Esophagus muscularis mucosa (tissue), 4 donors: ENCODE measurements at regions not wholly inside any gene's neighbourhood (a gene's known extent, or its start where the extent isn't known, plus 50 kb on each side); places are given as distances from the start of the nearest gene placed in this dataset.

Experiments
- CTCF ChIP-seq, 3 experiments: fragments of 200-600 bp in 2 of 3; fragments of 450-650 bp in 1 of 3; sonication (generic) in 2 of 3; IDR thresholded peaks; one replicate each; pipeline ENCODE4 v1.5.1; 2017 to 2019; ENCODE audit warnings: antibody characterized with exemption in 3 of 3, mild to moderate bottlenecking in 2 of 3, moderate library complexity in 1 of 3
- EP300 ChIP-seq: sonication (generic); formaldehyde crosslinking; IDR thresholded peaks from one replicate; pipeline ENCODE4 v1.6.1; 2017; ENCODE audit warnings: antibody characterized with exemption
- POLR2A ChIP-seq: fragments of 450-650 bp; IDR thresholded peaks from one replicate; pipeline ENCODE4 v1.6.1; 2017; ENCODE audit warnings: antibody characterized with exemption, moderate library complexity, mild to moderate bottlenecking, low read depth
- POLR2AphosphoS5 ChIP-seq, 2 donors: sonication (generic); formaldehyde crosslinking; IDR thresholded peaks; one replicate each; pipeline ENCODE4 v1.6.1; 2017; ENCODE audit warnings: antibody characterized with exemption in 2 of 2

- no peak for TF ChIP-seq CTCF (IDR thresholded peaks at IDR 0.05)
- TF ChIP-seq POLR2A = no peak
- TF ChIP-seq POLR2AphosphoS5 (IDR thresholded peaks at IDR 0.05) = no peak
- TF ChIP-seq EP300 = no peak
These were observed 349.3 kb upstream of the SALL3 start for GRCh38 chr18:78630356-78630755.
